Panc1 (cell line): ENCODE measurements at regions not wholly inside any gene's neighbourhood (a gene's known extent, or its start where the extent isn't known, plus 50 kb on each side); places are given as distances from the start of the nearest gene placed in this dataset.

Source experiments
- ATAC-seq: fragments of 200-7000 bp; cut with Tn5 transposase; 2 replicates; pipeline ENCODE4 v1.9.1; 2020; ENCODE audit warnings: mild to moderate bottlenecking, moderate library complexity
- BruUV-seq: library from RNA; stranded (reverse); fragments of 400-500 nt; replicated peaks from 2 replicates; lab custom pipeline; 2021; lab: Mats Ljungman, UMichigan
- CTCF ChIA-PET: fragments of 300-600 bp; sonication (Branson Sonifier 250); formaldehyde crosslinking; loops from one replicate; lab custom pipeline; 2022; ENCODE audit warnings: antibody characterized with exemption; lab: Charles Lee
- POLR2A ChIA-PET: fragments of 300-600 bp; sonication (Branson Sonifier 250); formaldehyde crosslinking; loops from one replicate; lab custom pipeline; 2022; ENCODE audit warnings: antibody characterized with exemption; lab: Charles Lee
- DNase-seq: peaks from one replicate; pipeline ENCODE4 v3.0.0-alpha.2; 2010; ENCODE audit warnings: low read depth, low spot score
- H3K27ac ChIP-seq: 2 replicates; pipeline ENCODE4 v1.5.1; 2011; ENCODE audit warnings: mild to moderate bottlenecking, low read length, inconsistent platforms
- H3K27me3 ChIP-seq: fragments of 200-500 bp; sonication (Bioruptor generic); 2 replicates; pipeline ENCODE4 v1.6.0; 2014; ENCODE audit warnings: low read length, inconsistent platforms; ENCODE audit not compliant: control insufficient read depth, insufficient read depth
- H3K36me3 ChIP-seq: fragments of 200-500 bp; sonication (Bioruptor generic); 2 replicates; pipeline ENCODE4 v1.5.1; 2014; ENCODE audit warnings: inconsistent platforms, mild to moderate bottlenecking, low read length, moderate library complexity; ENCODE audit not compliant: control insufficient read depth, insufficient read depth
- H3K4me1 ChIP-seq: 2 replicates; pipeline ENCODE4 v1.5.1; 2011; ENCODE audit warnings: inconsistent platforms, mild to moderate bottlenecking, low read length, moderate library complexity; ENCODE audit not compliant: control insufficient read depth, insufficient read depth
- H3K4me3 ChIP-seq, 2 experiments: 2 replicates each; pipeline ENCODE4 v1.5.1; 2011 to 2012; ENCODE audit warnings: low read depth in 2 of 2, low read length in 2 of 2, mild to moderate bottlenecking in 2 of 2, inconsistent platforms in 1 of 2, moderate library complexity in 1 of 2
- H3K9me3 ChIP-seq: fragments of 200-500 bp; sonication (Bioruptor generic); 2 replicates; pipeline ENCODE4 v1.5.1; 2014; ENCODE audit warnings: low read depth, mild to moderate bottlenecking, inconsistent platforms, low read length, moderate library complexity; ENCODE audit not compliant: control insufficient read depth, insufficient read depth
- POLR2AphosphoS5 ChIP-seq: IDR thresholded peaks from 2 replicates; pipeline ENCODE4 v1.6.1; 2012; ENCODE audit warnings: mild to moderate bottlenecking, low read depth, low read length, moderate library complexity
- REST ChIP-seq, 2 experiments: IDR thresholded peaks; 2 replicates each; pipeline ENCODE4 v1.6.1; 2011 to 2012; ENCODE audit warnings: low read depth in 2 of 2, control low read depth in 1 of 2, low read length in 1 of 2, mild to moderate bottlenecking in 1 of 2, moderate library complexity in 1 of 2; ENCODE audit not compliant: insufficient read depth in 1 of 2
- SIN3A ChIP-seq: IDR thresholded peaks from 2 replicates; pipeline ENCODE4 v1.6.1; 2012; ENCODE audit warnings: low read depth, mild to moderate bottlenecking, low read length, moderate library complexity, borderline replicate concordance; ENCODE audit not compliant: insufficient read depth
- TCF7L2 ChIP-seq: IDR thresholded peaks from 2 replicates; pipeline ENCODE4 v1.6.1; 2011; ENCODE audit warnings: mild to moderate bottlenecking, low read depth, low read length, inconsistent platforms
- in situ Hi-C: cut with HindIII; loops from 2 replicates; pipeline ENCODE4 v1.10.0; 2016; ENCODE audit warnings: low sequenced_read_pairs, low pct_unique_long_range_greater_than_20kb
- intact Hi-C: fragments of 100-400 bp; cut with micrococcal nuclease; formaldehyde crosslinking; loops from one replicate; pipeline ENCODE4 v1.10.0; 2022; ENCODE audit not compliant: unreplicated experiment
- TF ChIP-seq, protein P1 (sequence below): fragments of 450-650 bp; IDR thresholded peaks from 2 replicates; pipeline ENCODE4 v1.5.1; 2017; ENCODE audit warnings: mild to moderate bottlenecking

DNA sequence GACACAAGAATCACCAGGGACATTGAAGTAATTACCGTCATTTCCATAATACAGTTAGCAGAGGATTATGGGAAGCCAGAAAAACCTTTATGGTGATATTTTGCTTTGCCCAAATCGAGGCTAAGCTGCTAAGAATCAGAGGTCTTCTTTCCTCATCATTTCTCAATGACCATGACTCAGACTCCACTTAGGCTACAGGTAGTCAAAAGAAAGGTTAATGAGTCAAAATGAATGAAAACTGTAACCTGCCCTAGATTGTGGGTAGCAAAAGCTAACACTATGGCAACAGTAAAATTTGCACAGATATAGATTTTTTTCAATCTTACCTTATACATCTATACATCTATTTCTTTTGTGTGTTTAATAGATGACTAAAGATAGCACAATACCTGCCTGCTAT lies 185.8 kb downstream of the CARTPT start:
- Histone ChIP-seq H3K27me3 (no peaks in the 10 kb centered on the region), H3K27ac (no peak overlapping the region), H3K4me1 (no peaks in the 10 kb centered on the region), H3K36me3 (no peaks in the 10 kb centered on the region), H3K9me3 (no peaks in the 10 kb centered on the region), H3K4me3 (no peak overlapping the region)
- in situ Hi-C loops: no loop called here
- ChIA-PET POLR2A (no interaction called here), CTCF (no interaction called here)
- intact Hi-C loops: loop anchor here (10.0 kb wide), 1 partner anchor 120 kb away; no protein-coding TSS in a partner anchor
- TF ChIP-seq REST (IDR thresholded peaks at IDR 0.05; ENCODE audit: insufficient read depth in 1 of 2, low read depth in 2 of 2, low read length in 1 of 2) (no peak), POLR2AphosphoS5 (no peak), TCF7L2 (no peak), SIN3A (no peak)
- TF ChIP-seq, protein P1, sequence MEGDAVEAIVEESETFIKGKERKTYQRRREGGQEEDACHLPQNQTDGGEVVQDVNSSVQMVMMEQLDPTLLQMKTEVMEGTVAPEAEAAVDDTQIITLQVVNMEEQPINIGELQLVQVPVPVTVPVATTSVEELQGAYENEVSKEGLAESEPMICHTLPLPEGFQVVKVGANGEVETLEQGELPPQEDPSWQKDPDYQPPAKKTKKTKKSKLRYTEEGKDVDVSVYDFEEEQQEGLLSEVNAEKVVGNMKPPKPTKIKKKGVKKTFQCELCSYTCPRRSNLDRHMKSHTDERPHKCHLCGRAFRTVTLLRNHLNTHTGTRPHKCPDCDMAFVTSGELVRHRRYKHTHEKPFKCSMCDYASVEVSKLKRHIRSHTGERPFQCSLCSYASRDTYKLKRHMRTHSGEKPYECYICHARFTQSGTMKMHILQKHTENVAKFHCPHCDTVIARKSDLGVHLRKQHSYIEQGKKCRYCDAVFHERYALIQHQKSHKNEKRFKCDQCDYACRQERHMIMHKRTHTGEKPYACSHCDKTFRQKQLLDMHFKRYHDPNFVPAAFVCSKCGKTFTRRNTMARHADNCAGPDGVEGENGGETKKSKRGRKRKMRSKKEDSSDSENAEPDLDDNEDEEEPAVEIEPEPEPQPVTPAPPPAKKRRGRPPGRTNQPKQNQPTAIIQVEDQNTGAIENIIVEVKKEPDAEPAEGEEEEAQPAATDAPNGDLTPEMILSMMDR: no peak
- no peak for DNase-seq
- ATAC-seq: no peak
- BruUV-seq: no TSS peak

GRCh38 chr5:71905834-71906711 lies 187.0 kb downstream of the CARTPT start:
- Histone ChIP-seq H3K36me3 (no peaks in the 10 kb centered on the region), H3K4me3 (no peak overlapping the region), H3K4me1 (no peaks in the 10 kb centered on the region), H3K9me3 (no peaks in the 10 kb centered on the region), H3K27ac (no peak overlapping the region), H3K27me3 (no peaks in the 10 kb centered on the region)
- POLR2A ChIA-PET: no interaction called here
- TF ChIP-seq TCF7L2 (no peak), REST (IDR thresholded peaks at IDR 0.05; ENCODE audit: insufficient read depth in 1 of 2, low read depth in 2 of 2, low read length in 1 of 2) (no peak), SIN3A (no peak), POLR2AphosphoS5 (no peak)
- TF ChIP-seq, protein P1: no peak
- intact Hi-C loops (loop anchor here (10.0 kb wide), 1 partner anchor 121 kb away; no protein-coding TSS in a partner anchor), in situ Hi-C loops (no loop called here)
- DNase-seq (no peak), ATAC-seq (no peak)
- CTCF ChIA-PET: no interaction called here
- no TSS peak for BruUV-seq
